ENCODE measurements at regions not wholly inside any gene's neighbourhood (a gene's known extent, or its start where the extent isn't known, plus 50 kb on each side); places are given as distances from the start of the nearest gene placed in this dataset.

- Histone ChIP-seq H3K4me1 (no peaks in the 10 kb centered on the region), H3K27ac (no peak overlapping the region), H2AFZ (no peak overlapping the region)
Observed at GRCh38 chr5:74233571-74233970, 407.0 kb downstream of the ENC1 start.

GRCh38 chr5:74233091-74233490, 407.4 kb downstream of the ENC1 start:
- Histone ChIP-seq H2AFZ (no peak overlapping the region), H3K4me1 (no peaks in the 10 kb centered on the region), H3K27ac (no peak overlapping the region), H3K4me3 (ENCODE audit: low read depth, low read length) (no peak overlapping the region), H3K9me3 (ENCODE audit: control insufficient read depth, low read length) (no peaks in the 10 kb centered on the region), H3K9ac (no peak overlapping the region), H3K4me2 (ENCODE audit: low read length) (no peak overlapping the region), H3K27me3 (ENCODE audit: control insufficient read depth, insufficient read depth, low read length) (no peaks in the 10 kb centered on the region), H3K79me2 (no peaks in the 10 kb centered on the region), H3K36me3 (ENCODE audit: control insufficient read depth, insufficient read depth, low read length) (no peaks in the 10 kb centered on the region)
- TF ChIP-seq, protein P1, sequence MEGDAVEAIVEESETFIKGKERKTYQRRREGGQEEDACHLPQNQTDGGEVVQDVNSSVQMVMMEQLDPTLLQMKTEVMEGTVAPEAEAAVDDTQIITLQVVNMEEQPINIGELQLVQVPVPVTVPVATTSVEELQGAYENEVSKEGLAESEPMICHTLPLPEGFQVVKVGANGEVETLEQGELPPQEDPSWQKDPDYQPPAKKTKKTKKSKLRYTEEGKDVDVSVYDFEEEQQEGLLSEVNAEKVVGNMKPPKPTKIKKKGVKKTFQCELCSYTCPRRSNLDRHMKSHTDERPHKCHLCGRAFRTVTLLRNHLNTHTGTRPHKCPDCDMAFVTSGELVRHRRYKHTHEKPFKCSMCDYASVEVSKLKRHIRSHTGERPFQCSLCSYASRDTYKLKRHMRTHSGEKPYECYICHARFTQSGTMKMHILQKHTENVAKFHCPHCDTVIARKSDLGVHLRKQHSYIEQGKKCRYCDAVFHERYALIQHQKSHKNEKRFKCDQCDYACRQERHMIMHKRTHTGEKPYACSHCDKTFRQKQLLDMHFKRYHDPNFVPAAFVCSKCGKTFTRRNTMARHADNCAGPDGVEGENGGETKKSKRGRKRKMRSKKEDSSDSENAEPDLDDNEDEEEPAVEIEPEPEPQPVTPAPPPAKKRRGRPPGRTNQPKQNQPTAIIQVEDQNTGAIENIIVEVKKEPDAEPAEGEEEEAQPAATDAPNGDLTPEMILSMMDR (IDR thresholded peaks at IDR 0.05), result no peak

More at GRCh38 chr5:74233571-74233970, 407.0 kb downstream of the ENC1 start:
- Histone ChIP-seq H3K36me3 (ENCODE audit: control insufficient read depth, insufficient read depth, low read length) (no peaks in the 10 kb centered on the region), H3K9me3 (ENCODE audit: control insufficient read depth, low read length) (no peaks in the 10 kb centered on the region), H3K4me2 (ENCODE audit: low read length) (no peak overlapping the region), H3K9ac (no peak overlapping the region), H3K79me2 (no peaks in the 10 kb centered on the region), H3K4me3 (ENCODE audit: low read depth, low read length) (no peak overlapping the region), H3K27me3 (ENCODE audit: control insufficient read depth, insufficient read depth, low read length) (no peaks in the 10 kb centered on the region)
- TF ChIP-seq, protein P1 (IDR thresholded peaks at IDR 0.05), result no peak

- no peaks in the 10 kb centered on the region for H3K36me3 ChIP-seq (ENCODE audit: control insufficient read depth, insufficient read depth, low read length)
- H3K4me3 ChIP-seq (ENCODE audit: low read depth, low read length), result no peak overlapping the region
- no peak overlapping the region for H3K27ac ChIP-seq
- H3K4me2 ChIP-seq (ENCODE audit: low read length), result no peak overlapping the region
- H3K79me2 ChIP-seq, result no peaks in the 10 kb centered on the region
- H3K4me1 ChIP-seq, result no peaks in the 10 kb centered on the region
- H2AFZ ChIP-seq, result no peak overlapping the region
- TF ChIP-seq, protein P1 (IDR thresholded peaks at IDR 0.05), result no peak
- H3K9ac ChIP-seq, result no peak overlapping the region
- H3K9me3 ChIP-seq (ENCODE audit: control insufficient read depth, low read length), result no peaks in the 10 kb centered on the region
- H3K27me3 ChIP-seq (ENCODE audit: control insufficient read depth, insufficient read depth, low read length), result no peaks in the 10 kb centered on the region
Observed at GRCh38 chr5:74232276-74232675, 408.3 kb downstream of the ENC1 start.

DNA sequence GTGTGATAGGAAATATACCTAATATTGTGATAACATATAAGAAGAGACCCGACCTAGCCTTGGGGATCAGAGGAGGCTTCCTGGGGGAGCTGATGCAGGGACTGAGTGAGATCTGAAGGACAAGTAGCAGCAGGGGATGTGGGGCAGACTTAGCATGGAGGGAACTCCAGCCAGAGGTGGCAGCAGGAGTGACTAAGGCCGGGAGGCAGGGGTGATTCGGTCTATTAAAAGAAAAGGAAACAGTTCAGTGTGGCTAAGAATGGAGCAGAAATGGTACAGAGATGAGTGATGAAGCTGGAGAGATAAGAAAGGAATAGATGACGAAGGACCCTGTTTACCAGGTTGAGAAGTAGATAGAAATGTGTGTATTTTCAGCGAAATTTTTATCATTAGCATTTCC, 408.8 kb downstream of the ENC1 start:
- no peaks in the 10 kb centered on the region for H3K9me3 ChIP-seq (ENCODE audit: control insufficient read depth, low read length)
- H3K4me2 ChIP-seq (ENCODE audit: low read length), result no peak overlapping the region
- no peak overlapping the region for H3K9ac ChIP-seq
- no peaks in the 10 kb centered on the region for H3K27me3 ChIP-seq (ENCODE audit: control insufficient read depth, insufficient read depth, low read length)
- no peak overlapping the region for H3K4me3 ChIP-seq (ENCODE audit: low read depth, low read length)
- TF ChIP-seq, protein P1 (IDR thresholded peaks at IDR 0.05), result no peak
- H3K4me1 ChIP-seq, result no peaks in the 10 kb centered on the region
- no peaks in the 10 kb centered on the region for H3K36me3 ChIP-seq (ENCODE audit: control insufficient read depth, insufficient read depth, low read length)
- H2AFZ ChIP-seq, result no peak overlapping the region
- H3K79me2 ChIP-seq, result no peaks in the 10 kb centered on the region
- no peak overlapping the region for H3K27ac ChIP-seq

GRCh38 chr5:74226716-74227485, 413.6 kb downstream of the ENC1 start:
- Histone ChIP-seq H3K9ac (no peak overlapping the region), H3K36me3 (ENCODE audit: control insufficient read depth, insufficient read depth, low read length) (no peaks in the 10 kb centered on the region), H3K9me3 (ENCODE audit: control insufficient read depth, low read length) (no peaks in the 10 kb centered on the region), H3K4me2 (ENCODE audit: low read length) (no peak overlapping the region), H3K4me3 (ENCODE audit: low read depth, low read length) (no peak overlapping the region), H2AFZ (no peak overlapping the region), H3K79me2 (no peaks in the 10 kb centered on the region), H3K4me1 (no peaks in the 10 kb centered on the region), H3K27me3 (ENCODE audit: control insufficient read depth, insufficient read depth, low read length) (no peaks in the 10 kb centered on the region), H3K27ac (no peak overlapping the region)
- TF ChIP-seq, protein P1 (IDR thresholded peaks at IDR 0.05), result no peak

All from parathyroid adenoma (tissue), 2 donors.